Prostate gland (tissue), 2 donors: ENCODE measurements at regions not wholly inside any gene's neighbourhood (a gene's known extent, or its start where the extent isn't known, plus 50 kb on each side); places are given as distances from the start of the nearest gene placed in this dataset.

Experiments used
- CTCF ChIP-seq, 4 experiments: fragments of 200-600 bp in 2 of 4; fragments of 450-650 bp in 2 of 4; sonication (generic) in 2 of 4; IDR thresholded peaks; 1 replicate in 3 of 4; 2 replicates in 1 of 4; pipeline ENCODE4 v1.5.1; 2016 to 2019; ENCODE audit warnings: antibody characterized with exemption in 4 of 4, mild to moderate bottlenecking in 2 of 4, moderate library complexity in 2 of 4
- POLR2A ChIP-seq: fragments of 450-650 bp; IDR thresholded peaks from one replicate; pipeline ENCODE4 v1.6.1; 2016; ENCODE audit warnings: antibody characterized with exemption, mild to moderate bottlenecking
- POLR2AphosphoS5 ChIP-seq: sonication (generic); formaldehyde crosslinking; IDR thresholded peaks from one replicate; pipeline ENCODE4 v1.6.1; 2017; ENCODE audit warnings: antibody characterized with exemption

GRCh38 chr2:235300368-235301201, 193.3 kb upstream of the AGAP1 start:
- no peak for TF ChIP-seq POLR2A
- TF ChIP-seq CTCF (IDR thresholded peaks at IDR 0.05), result no peak
- TF ChIP-seq POLR2AphosphoS5, result no peak
